ENCODE measurements at regions not wholly inside any gene's neighbourhood (a gene's known extent, or its start where the extent isn't known, plus 50 kb on each side); places are given as distances from the start of the nearest gene placed in this dataset.

GRCh38 chr12:9342614-9343353, 134.6 kb upstream of the PZP start (continued):
- TF ChIP-seq ISL2 (CRISPR knock-in tag; IDR thresholded peaks at IDR 0.05) (peak; percentile 75; the same call in 1 of the 2 replicates), KAT2B (IDR thresholded peaks at IDR 0.05; ENCODE audit: borderline replicate concordance, low read depth, low read length) (no peak), KIAA2018 (CRISPR knock-in tag; IDR thresholded peaks at IDR 0.05; ENCODE audit: borderline replicate concordance) (no peak), ZNF776 (CRISPR knock-in tag; IDR thresholded peaks at IDR 0.05) (no peak), ZSCAN29 (CRISPR knock-in tag; conservative IDR thresholded peaks at IDR 0.05) (no peak), ZNF234 (CRISPR knock-in tag; conservative IDR thresholded peaks at IDR 0.05) (no peak), ESRRA (CRISPR knock-in tag; IDR thresholded peaks at IDR 0.05; ENCODE audit: low read depth) (no peak), ZNF713 (CRISPR knock-in tag; IDR thresholded peaks at IDR 0.05) (no peak), SMARCC2 (IDR thresholded peaks at IDR 0.05) (no peak), SNAPC5 (CRISPR knock-in tag; IDR thresholded peaks at IDR 0.05; ENCODE audit: borderline replicate concordance) (no peak), NR2F6 (IDR thresholded peaks at IDR 0.05) (no peak; the same call in none of the 2 replicates), NR2F6 (CRISPR knock-in tag; IDR thresholded peaks at IDR 0.05) (peak; percentile 74; the same call in 1 of the 2 replicates), NCOA2 (CRISPR knock-in tag; IDR thresholded peaks at IDR 0.05) (peak; percentile 80), ZNF530 (CRISPR knock-in tag; IDR thresholded peaks at IDR 0.05; ENCODE audit: low read depth) (no peak), KLF16 (CRISPR knock-in tag; IDR thresholded peaks at IDR 0.05) (peak in 1 of 2 experiments; percentile 40; a peak in 1 of 4 replicates)
- TF ChIP-seq, protein P1, sequence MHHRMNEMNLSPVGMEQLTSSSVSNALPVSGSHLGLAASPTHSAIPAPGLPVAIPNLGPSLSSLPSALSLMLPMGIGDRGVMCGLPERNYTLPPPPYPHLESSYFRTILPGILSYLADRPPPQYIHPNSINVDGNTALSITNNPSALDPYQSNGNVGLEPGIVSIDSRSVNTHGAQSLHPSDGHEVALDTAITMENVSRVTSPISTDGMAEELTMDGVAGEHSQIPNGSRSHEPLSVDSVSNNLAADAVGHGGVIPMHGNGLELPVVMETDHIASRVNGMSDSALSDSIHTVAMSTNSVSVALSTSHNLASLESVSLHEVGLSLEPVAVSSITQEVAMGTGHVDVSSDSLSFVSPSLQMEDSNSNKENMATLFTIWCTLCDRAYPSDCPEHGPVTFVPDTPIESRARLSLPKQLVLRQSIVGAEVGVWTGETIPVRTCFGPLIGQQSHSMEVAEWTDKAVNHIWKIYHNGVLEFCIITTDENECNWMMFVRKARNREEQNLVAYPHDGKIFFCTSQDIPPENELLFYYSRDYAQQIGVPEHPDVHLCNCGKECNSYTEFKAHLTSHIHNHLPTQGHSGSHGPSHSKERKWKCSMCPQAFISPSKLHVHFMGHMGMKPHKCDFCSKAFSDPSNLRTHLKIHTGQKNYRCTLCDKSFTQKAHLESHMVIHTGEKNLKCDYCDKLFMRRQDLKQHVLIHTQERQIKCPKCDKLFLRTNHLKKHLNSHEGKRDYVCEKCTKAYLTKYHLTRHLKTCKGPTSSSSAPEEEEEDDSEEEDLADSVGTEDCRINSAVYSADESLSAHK (CRISPR knock-in tag; IDR thresholded peaks at IDR 0.05; ENCODE audit: borderline replicate concordance): no peak
- TF ChIP-seq, protein P2, sequence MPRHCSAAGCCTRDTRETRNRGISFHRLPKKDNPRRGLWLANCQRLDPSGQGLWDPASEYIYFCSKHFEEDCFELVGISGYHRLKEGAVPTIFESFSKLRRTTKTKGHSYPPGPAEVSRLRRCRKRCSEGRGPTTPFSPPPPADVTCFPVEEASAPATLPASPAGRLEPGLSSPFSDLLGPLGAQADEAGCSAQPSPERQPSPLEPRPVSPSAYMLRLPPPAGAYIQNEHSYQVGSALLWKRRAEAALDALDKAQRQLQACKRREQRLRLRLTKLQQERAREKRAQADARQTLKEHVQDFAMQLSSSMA (CRISPR knock-in tag; IDR thresholded peaks at IDR 0.05): no peak
